ENCODE measurements at regions not wholly inside any gene's neighbourhood (a gene's known extent, or its start where the extent isn't known, plus 50 kb on each side); places are given as distances from the start of the nearest gene placed in this dataset.
"Not testable (repeated sequence)": the region's sequence is repeated elsewhere in the genome, so short reads cannot be mapped to it uniquely, and the experiment has no call there.

GRCh38 chr12:91778091-91778832 lies 367.4 kb downstream of the BTG1 start:
- no peak for FAIRE-seq

DNA sequence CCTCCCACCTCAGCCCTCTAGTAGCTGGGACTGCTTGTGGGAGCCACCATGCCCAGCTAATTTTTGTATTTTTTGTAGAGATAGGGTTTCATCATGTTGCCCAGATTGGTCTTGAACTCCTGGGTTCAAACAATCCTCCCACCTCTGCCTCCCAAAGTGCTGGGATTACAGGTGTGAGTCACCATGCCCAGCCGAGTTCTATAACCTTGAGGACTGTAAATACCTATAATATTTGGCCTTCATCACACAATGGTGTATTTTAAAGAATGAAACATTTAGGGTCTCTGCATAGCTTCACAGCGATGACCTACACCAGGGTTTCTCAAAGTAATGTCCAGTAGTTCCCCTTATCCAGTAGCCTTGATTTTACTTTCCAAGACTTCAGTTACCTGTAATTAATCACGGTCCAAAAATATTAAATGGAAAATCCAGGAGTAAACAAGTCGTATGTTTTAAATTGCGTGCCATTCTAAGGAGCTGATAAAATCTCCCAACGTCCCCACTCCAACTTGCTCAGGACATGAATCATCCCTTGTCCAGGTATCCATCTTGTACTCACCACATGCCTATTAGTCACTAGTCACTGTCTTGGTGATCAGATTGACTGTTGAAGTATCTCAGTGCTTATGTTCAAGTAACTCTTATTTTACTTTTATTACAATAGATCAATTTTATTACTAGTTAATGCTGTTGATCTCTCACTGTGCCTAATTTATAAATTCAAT lies 368.2 kb downstream of the BTG1 start:
- no peak for FAIRE-seq

- no peak for FAIRE-seq
These were observed 371.2 kb downstream of the BTG1 start for GRCh38 chr12:91774434-91774921.

DNA sequence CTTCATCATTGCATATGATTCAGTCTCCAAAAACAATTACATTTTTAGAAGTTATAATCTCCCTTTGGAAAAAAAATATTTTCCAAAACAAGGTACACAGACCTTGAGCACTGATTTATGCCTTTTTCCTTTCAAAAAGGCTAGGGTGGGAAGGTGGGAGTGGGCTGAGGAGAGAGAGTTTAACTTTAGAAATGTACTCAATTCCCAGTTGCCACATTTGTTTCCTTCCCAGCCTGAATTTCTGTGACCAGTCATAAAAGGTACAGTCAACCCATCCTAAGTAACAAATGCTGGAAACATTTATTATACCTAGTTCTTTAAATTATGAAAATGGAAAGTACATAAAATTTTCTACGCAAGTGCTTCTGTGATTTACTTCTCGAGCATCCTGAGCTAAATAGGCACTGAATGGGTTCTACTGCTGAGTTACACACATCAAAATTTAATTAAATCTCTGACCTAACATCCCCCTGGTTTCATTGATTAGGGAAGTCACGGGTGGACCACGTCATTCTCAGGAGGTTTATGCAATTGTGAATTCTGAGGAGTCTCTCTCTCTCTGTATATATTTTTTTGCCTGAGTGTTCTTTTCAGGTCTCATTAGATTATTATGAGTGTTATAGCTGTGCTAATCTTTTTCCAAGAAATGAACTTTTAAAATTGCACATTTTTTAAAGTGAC lies 371.8 kb downstream of the BTG1 start:
- FAIRE-seq: no peak

- no peak for FAIRE-seq
These were observed 373.2 kb downstream of the BTG1 start for GRCh38 chr12:91772411-91772810.

DNA sequence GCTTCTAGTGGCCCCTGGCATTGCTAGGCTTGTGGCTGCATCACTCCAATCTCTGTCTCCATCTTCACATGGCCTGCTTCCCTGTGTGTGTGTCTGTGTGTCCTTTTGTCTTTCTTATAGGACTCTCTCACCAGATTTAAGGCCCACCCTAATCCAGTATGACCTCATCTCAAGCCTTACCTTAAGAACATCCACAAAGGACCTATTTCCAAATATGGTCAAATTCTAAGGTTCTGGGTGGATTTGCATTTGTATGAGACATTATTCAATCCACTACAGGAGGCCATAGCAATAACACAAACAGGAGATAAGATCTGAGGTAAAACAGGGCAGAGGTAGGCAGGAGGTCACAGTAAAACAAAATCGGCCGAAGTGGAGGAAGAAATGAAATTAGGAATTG lies 375.9 kb downstream of the BTG1 start:
- no peak for FAIRE-seq

- FAIRE-seq: no peak
These were observed 378.4 kb downstream of the BTG1 start for GRCh38 chr12:91767237-91767636.

- FAIRE-seq: no peak
These were observed 379.2 kb downstream of the BTG1 start for GRCh38 chr12:91766454-91766853.

DNA sequence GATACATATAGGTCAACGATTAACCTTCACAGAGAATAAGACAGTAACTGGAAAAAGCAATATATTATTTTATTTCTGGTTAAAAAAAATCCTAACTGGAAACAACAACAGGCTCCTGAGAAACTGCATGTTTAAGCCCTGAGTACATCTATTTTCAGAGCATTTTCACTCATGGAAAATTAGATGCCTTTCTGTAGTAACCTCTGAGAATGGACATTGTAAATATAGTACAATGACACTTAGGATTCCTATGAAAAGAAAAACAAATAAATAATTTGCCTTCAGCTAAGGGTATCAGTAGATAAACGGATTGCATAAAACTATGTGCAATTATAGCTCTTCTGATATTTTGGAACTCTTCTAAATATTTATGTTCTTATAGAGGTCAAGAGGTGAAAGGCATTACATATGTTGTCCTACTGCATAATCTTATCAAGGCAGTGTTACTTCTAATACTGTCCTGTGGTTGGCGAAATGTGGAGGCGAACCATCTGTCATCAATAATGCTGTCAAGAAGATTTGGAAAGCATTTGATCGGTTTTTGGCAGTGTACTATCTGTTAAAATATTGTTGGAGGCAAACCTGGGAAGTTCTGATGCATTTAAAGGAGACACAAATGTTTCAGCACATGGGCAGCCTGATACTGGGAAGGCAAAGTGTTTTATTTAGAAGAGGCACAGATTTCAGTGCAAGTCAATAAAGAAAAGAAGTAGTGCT lies 381.8 kb downstream of the BTG1 start:
- no peak for FAIRE-seq

- FAIRE-seq: no peak
These were observed 392.0 kb downstream of the BTG1 start for GRCh38 chr12:91753649-91754048.

- no peak for FAIRE-seq
These were observed 398.7 kb downstream of the BTG1 start for GRCh38 chr12:91746976-91747375.

- no peak for FAIRE-seq
These were observed 401.0 kb downstream of the BTG1 start for GRCh38 chr12:91744597-91744996.

- FAIRE-seq: no peak
These were observed 401.8 kb downstream of the BTG1 start for GRCh38 chr12:91743704-91744321.

GRCh38 chr12:91743280-91743679 lies 402.4 kb downstream of the BTG1 start:
- FAIRE-seq: no peak

DNA sequence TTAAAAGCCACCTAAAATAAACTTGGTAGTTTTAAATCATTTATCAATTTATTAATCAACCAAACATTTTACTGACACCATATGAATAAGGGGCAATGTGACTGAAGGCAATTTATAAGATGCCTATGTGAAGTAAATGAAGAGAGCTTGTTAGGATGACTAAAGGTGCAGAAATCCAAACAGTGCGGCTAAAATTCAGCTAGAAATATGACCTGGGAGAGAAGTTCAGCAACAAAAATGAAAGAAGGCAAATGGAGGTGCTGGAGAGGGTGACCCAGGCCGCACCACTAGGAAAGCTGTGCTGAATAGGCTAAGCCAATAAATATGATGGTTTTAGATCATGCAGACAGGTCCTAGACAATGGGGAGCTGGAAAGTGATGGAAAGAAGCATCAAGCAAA lies 403.7 kb downstream of the BTG1 start:
- FAIRE-seq: no peak

DNA sequence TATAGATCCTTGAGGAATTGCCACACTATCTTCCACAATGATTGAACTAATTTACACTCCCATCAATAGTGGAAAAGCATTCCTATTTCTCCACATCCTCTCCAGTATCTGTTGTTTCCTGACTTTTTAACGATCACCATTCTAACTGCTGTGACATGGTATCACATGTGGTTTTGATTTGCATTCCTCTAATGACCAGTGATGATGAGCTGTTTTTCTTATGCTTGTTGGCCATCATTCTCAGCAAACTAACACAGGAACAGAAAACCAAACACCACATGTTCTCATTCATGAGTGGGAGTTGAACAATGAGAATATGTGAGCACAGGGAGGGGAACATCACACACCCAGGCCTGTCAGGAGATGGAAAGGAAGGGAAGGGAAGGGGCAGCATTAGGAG lies 411.8 kb downstream of the BTG1 start:
- FAIRE-seq: not testable (repeated sequence)

- FAIRE-seq: no peak
These were observed 413.6 kb downstream of the BTG1 start for GRCh38 chr12:91732086-91732485.

GRCh38 chr12:91729543-91729942 lies 416.1 kb downstream of the BTG1 start:
- FAIRE-seq: no peak

GRCh38 chr12:91723191-91723590 lies 422.5 kb downstream of the BTG1 start:
- FAIRE-seq: no peak

GRCh38 chr12:91722072-91722471 lies 423.6 kb downstream of the BTG1 start:
- no peak for FAIRE-seq

DNA sequence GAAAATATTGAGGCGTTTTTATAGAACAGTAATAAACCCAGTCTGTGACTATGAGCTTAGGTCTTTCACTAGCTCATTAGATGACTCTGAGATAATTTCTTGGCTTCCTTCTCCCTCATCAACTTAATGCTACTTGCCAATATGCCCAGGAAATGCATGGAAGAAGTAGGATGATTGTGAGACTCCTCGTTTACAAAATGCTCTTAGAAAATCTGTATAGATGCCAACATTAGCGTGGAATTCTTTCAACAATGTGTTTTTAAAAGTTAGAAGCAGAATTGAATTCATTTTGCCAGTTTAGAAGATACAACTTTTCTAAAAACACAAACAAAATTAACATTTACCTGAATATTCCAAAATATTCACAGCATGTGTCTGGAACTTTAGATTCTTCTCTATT lies 424.6 kb downstream of the BTG1 start:
- FAIRE-seq: no peak

DNA sequence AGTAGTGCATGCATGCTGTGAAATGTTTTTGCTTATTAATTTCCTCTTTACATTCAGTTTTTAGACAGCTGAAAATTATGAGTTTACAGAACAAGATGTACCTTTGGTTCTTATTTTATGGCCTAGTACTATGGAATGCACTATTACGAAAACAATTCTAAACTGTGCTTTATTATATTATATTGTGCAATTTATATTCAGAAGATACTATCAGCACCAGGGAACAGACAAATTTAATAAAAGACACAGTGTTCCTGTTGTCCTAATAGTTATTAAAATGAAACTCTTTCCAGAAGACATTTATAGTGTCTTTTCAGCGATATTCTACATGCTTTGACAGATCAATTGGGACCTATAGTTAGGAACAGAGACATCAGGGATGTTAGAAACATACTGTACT lies 427.3 kb downstream of the BTG1 start:
- no peak for FAIRE-seq

- no peak for FAIRE-seq
These were observed 427.8 kb downstream of the BTG1 start for GRCh38 chr12:91717804-91718203.
